ENCODE measurements at regions not wholly inside any gene's neighbourhood (a gene's known extent, or its start where the extent isn't known, plus 50 kb on each side); places are given as distances from the start of the nearest gene placed in this dataset.

GRCh38 chr7:121515630-121516401 lies 119.7 kb upstream of the FAM3C start:
- no peak for TF ChIP-seq CTCF (IDR thresholded peaks at IDR 0.05)
- no peak for TF ChIP-seq POLR2AphosphoS5 (IDR thresholded peaks at IDR 0.05)

All from esophagus muscularis mucosa (tissue), 3 donors.